HUDEP-2 (cell line): ENCODE measurements at regions not wholly inside any gene's neighbourhood (a gene's known extent, or its start where the extent isn't known, plus 50 kb on each side); places are given as distances from the start of the nearest gene placed in this dataset.

Experiments used
- DNase-seq, 76 experiments: peaks; one replicate each; lab custom pipeline; 2025; ENCODE audit not compliant: unreplicated experiment in 76 of 76; lab: John Stamatoyannopoulos, UW

DNA sequence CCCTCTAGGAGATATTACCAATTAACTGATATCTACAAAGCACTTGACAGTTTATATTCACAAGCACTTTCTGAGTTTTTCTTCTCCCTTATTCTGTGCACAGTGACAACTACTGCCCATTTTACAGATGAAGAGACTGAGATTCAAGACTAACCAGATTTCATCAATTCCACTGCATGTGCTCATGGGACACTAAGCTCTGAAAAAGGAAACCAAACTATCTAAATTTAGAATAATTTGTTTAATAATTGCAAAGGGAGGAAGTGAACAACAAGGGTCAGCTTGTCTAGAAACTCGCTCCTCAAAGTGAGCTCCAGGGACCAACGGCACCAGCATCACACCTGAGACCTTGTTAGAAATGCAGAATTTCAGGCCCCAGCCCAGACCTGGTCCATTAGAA is 50.8 kb upstream of the MYLIP start:
- no peak for DNase-seq

- no peak for DNase-seq
These were observed 59.2 kb upstream of the MYLIP start for GRCh38 chr6:16069671-16070070.

DNA sequence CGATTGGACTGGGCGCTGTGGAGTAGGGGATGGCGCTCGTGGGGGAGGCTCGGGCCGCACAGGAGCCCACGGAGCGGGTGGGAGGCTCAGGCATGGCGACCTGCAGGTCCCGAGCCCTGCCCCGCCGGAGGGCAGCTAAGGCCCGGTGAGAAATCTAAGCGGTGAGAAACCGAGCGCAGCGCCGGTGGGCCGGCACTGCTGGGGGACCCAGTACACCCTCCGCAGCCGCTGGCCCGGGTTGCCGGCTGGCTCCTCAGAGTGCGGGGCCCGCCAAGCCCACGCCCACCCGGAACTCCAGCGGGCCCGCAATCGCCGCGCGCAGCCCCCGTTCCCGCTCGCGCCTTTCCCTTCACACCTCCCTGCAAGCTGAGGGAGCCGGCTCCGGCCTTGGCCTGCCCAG is 59.7 kb upstream of the MYLIP start:
- no peak for DNase-seq

- no peak for DNase-seq
These were observed 61.3 kb upstream of the MYLIP start for GRCh38 chr6:16067568-16067967.

DNA sequence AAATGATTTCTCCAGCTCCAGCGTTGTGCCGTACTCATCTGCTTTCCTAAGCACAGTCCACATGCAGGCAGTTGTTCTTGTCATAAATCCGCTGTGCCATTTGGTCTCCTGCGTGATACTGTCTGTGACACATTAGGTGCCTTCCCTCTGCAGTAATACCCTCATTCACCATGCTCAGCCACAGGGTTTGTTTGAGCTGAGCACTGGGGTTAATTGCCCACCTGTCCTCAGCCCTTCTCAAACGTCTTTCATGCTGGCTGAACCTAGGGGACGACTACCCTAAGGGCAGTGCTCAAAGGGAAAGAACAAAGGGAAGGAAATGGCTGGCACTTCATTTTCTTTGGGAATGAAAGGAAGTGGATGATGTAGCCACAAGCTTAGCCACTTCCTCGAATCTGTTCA is 64.2 kb upstream of the MYLIP start:
- no peak for DNase-seq

DNA sequence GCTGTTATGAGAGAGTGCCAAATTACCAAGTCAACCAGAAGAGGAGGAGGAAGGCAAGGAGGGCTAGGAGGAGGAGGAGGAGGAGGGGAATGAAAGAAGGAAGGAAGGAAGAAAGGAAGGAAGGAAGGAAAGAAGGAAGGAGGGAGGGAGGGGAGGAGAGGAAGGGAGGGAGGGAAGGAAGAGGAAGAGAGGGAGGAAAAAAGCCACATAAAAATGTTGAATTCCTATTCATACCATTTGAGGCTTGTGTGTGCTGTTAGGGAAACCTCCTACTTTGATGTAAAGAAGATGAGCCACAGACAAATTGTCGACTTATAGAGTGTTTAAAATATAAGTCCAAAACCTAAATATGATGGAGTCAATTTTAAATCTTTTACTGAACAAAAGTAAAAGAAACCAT is 65.3 kb upstream of the MYLIP start:
- no peak for DNase-seq

GRCh38 chr6:16061818-16062217 is 67.1 kb upstream of the MYLIP start:
- no peak for DNase-seq

- no peak for DNase-seq
These were observed 68.8 kb upstream of the MYLIP start for GRCh38 chr6:16060039-16060438.

DNA sequence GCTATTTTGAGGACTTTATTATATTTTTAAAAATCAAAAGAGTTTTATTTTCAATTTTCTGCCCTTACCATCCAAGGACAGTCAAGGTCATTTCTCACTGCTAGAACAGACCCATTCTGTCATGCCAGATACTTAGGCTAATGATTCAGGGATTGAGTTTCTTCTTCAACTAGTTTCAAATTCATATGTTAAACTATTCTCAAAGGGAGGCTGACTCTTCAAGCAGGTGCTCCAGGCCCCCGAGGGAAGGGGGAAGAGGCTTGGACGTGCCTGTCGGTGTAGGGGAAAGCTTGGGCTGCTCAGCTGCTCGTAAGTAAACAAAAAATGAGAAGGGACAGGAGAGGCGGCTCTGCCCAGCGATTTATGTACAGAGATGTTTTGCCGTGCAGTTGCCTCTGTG is 69.4 kb upstream of the MYLIP start:
- no peak for DNase-seq

- no peak for DNase-seq
These were observed 69.9 kb upstream of the MYLIP start for GRCh38 chr6:16058929-16059345.

GRCh38 chr6:16058201-16058928 is 70.5 kb upstream of the MYLIP start:
- DNase-seq = no peak

DNA sequence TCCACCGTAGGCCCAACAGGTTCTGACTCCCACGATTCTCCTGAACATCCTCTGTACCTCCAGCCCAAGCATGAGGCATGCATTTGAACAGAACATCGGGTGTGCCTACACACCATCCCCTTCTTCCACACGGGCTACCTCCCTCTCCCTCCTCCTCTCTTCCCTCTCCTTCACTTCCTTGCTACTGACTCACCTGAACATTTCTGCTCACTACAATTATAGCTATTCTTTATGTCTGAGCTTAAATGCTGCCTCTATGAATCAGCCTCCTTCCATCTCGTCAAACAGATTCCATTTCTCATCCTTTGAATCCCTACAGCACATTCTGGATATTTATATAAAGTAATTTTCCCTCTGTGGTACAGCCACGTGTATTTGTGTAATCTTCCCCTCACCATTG is 71.4 kb upstream of the MYLIP start:
- DNase-seq = no peak

DNA sequence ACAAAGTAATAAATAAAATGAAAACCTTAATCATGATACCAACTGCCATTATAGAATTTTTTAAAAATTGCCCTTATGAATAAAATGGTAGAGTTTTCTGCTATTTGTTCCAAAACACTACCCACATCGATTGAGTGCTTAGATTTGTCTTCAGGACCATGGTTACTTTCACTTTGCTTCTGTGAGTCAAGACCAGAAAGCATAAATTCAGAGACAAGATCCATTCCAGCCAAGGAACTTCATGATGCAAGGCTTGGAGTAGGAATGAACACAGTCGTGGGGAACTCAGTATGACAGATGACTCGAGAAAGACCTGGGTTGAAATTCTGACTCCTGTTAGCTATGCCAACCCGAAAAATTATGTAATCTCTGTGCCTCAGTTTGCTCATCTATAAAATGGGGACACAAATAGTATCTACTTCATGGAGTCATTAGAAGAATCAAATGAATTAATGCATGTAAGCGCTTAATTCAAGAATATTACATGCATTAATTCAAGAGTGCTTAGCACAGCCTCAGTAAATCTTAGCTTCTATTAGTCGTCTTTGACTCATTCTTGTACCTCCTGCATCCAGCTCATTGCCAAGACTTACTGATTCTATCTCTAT is 72.5 kb upstream of the MYLIP start:
- no peak for DNase-seq

- no peak for DNase-seq
These were observed 73.0 kb upstream of the MYLIP start for GRCh38 chr6:16055852-16056251.

GRCh38 chr6:16049168-16049567 is 79.7 kb upstream of the MYLIP start:
- no peak for DNase-seq

DNA sequence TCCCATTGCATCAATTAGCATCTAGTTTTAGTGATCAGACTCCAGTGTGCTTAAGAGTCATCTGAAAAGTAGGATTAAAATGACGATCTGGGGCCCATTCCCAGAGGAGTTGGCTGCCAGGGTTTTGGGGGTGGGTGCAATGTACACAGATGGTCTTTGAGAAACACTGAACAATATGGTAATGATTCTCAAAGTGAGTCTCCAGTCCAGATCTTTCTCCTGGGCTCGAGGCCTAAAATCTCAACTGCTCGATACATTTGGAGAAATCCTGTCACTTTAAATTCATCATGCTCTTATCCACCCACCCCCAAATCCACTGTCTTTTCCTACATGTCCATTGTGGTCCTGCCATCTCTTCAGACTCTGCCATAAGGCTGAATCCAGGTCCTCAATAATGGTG is 80.7 kb upstream of the MYLIP start:
- no peak for DNase-seq

DNA sequence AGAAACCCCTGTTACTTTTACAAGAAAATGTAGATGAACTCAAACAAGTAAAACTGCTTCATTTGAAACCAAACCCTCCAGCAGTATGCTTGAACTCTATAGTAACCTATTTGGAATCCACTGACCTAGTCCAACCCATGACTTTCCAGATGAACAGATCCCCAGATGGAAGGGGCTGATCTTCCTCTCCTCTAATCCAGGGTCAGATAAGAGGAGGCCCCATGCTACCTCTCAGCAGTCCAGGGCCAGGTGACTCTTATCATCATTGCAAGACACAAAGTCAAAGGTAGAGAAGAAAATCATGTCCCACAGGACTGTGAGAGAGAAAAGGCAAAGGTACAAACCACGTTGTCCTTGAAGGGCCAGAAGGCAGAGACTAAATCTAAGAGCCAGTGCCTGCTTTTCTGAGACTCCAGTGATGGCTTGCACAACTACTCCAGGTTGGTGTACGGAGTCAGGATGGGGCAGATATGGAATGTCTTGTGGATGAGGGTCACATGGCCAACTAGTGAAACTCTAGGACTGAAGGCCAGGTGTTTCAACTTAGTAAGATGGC is 81.4 kb upstream of the MYLIP start:
- DNase-seq = no peak

GRCh38 chr6:16045238-16045637 is 83.6 kb upstream of the MYLIP start:
- no peak for DNase-seq

DNA sequence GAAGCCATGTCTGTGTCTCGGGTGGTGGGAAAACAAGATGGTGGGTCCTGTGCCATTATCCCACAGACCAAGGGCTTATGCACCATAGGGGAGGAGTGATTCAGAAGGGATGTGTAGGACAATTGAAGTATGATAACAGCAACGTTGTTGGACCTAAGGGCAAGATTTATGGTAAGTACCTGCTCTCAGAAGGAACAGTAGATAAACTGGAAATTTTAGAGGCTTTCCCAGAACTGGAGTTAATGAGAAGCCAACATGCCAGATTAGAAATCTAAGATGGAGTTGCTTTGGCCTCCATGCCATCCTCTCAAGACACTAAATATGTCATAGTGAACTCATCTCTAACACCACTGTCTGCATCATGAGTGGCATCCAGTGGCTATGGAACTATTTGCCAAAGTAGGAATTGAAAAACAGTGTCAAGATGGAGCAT is 84.7 kb upstream of the MYLIP start:
- no peak for DNase-seq

DNA sequence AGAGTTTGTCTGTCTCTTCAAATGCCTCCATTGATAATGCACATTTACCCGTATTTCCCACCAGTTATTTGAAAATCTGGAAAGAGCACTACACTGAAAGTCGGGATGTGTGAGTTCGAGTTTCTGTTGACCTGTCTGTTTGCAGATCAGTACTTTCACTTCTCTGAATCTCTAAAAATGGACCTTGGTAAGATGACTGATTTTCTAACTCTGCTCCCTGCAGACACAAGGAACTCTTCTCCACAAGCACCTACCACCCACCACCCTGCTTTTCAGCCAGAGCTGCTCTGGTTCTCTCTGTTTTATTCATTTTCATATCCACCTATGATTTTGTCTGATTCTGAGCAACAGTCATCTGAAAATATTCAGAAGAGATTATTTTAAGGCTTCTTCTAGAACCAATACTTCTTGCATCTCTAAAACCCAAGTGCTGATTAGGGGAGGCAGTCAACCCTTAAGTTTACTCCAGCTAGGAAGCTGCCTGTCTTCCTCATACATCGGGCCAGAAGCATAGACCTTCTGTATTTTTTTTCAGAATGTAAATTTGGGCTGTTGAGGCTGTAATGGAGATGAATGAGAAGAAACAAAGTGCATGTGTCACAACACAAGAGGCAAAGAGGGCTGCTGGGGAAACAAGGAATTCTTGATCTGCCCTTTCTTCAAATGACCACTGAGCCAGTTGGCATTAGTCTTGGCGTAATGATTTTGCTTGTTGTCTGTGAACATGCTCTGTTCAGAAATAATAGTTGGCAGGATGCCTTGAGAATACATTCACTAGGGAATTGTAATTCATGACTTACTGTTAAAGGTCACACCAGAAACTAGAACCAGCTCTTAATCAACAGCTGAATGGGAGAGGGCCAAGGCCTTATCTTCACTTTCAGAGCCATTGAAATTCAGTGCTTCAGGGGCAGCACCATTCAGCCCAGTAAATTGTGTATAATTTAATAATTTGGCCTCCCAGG is 85.4 kb upstream of the MYLIP start:
- DNase-seq = peak in 5 of 76 experiments; percentile 17 to 42 (median 29)

DNA sequence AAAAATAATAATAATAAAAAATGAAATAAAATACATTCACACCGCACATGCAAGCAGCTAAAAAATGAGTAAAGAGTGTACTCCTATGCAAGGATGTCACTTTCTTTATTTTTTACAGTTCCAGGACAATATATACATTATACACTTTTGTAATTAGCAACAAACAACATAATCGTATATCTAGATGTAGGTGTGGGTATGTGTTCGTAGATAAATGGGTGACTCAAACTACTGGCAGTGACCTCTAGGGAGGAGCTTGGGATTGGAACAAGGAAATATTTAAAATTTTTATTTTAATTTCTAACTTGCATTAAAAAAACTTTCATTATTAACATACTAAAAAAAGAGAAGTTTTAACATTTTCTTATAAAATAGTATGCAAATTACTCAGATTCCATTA is 86.1 kb upstream of the MYLIP start:
- peak in 4 of 76 experiments; percentile 10 to 35 (median 18) for DNase-seq
